HCT116 (cell line): ENCODE measurements at regions not wholly inside any gene's neighbourhood (a gene's known extent, or its start where the extent isn't known, plus 50 kb on each side); places are given as distances from the start of the nearest gene placed in this dataset.

Source experiments
- EZH2 ChIP-seq: fragments of 200-600 bp; sonication (generic); IDR thresholded peaks from 2 replicates; pipeline ENCODE4 v1.6.1; 2017; ENCODE audit warnings: antibody characterized with exemption, mixed run types
- EZH2phosphoT487 ChIP-seq: fragments of 200-600 bp; IDR thresholded peaks from 2 replicates; pipeline ENCODE4 v1.6.1; 2018; ENCODE audit warnings: antibody characterized with exemption, borderline replicate concordance
- JUND ChIP-seq: IDR thresholded peaks from 2 replicates; pipeline ENCODE4 v1.6.1; 2012
- POLR2A ChIP-seq: IDR thresholded peaks from 2 replicates; pipeline ENCODE4 v1.7.0; 2011; ENCODE audit warnings: borderline replicate concordance; ENCODE audit not compliant: insufficient read depth, insufficient read length; ENCODE audit errors: extremely low read depth
- RAD21 ChIP-seq: IDR thresholded peaks from 2 replicates; pipeline ENCODE4 v1.6.1; 2012; ENCODE audit warnings: low read depth, mild to moderate bottlenecking
- YY1 ChIP-seq: IDR thresholded peaks from 2 replicates; pipeline ENCODE4 v1.6.1; 2011; ENCODE audit warnings: low read length, low read depth, moderate library complexity, mild to moderate bottlenecking; ENCODE audit not compliant: insufficient replicate concordance; ENCODE audit errors: extremely low read depth
- TF ChIP-seq, protein P1 (sequence below), 3 experiments: fragments of 200-600 bp in 1 of 3; sonication (generic) in 1 of 3; IDR thresholded peaks in 2 of 3; conservative IDR thresholded peaks in 1 of 3; 2 replicates each; pipeline ENCODE4 v1.5.1; 2012 to 2017; ENCODE audit warnings: low read depth in 2 of 3, low read length in 2 of 3, antibody characterized with exemption in 1 of 3, borderline replicate concordance in 1 of 3, control low read depth in 1 of 3, mild to moderate bottlenecking in 1 of 3, mixed read lengths in 1 of 3, mixed run types in 1 of 3, moderate library complexity in 1 of 3; ENCODE audit not compliant: insufficient read depth in 1 of 3
- TF ChIP-seq, protein P2 (sequence below): IDR thresholded peaks from 2 replicates; pipeline ENCODE4 v1.6.1; 2012

DNA sequence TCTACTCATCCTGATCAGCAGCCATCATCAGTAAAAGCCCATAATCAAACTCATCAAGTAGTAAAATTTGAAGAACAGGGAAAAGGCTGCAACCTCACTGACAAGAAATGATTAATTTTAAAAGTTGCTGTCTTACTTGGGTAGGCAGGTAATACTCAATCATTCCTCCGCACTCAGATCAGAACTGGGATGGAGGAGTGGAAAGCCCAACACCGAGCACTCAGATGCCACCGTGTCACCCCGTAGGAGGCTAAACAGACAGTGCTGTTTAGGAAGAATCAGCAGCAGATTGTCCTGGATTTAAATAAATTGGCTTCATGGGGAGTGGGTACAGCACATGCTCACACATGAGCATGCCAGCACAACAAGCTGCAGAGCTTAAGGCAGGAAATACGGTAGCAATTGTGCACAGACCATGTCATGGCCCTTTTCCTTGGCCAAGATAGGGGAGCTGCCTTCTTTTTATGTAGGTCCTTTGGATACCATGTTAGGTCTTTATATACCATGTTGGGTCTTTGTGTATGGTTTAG lies 92.6 kb upstream of the CDH6 start:
- TF ChIP-seq, protein P1, sequence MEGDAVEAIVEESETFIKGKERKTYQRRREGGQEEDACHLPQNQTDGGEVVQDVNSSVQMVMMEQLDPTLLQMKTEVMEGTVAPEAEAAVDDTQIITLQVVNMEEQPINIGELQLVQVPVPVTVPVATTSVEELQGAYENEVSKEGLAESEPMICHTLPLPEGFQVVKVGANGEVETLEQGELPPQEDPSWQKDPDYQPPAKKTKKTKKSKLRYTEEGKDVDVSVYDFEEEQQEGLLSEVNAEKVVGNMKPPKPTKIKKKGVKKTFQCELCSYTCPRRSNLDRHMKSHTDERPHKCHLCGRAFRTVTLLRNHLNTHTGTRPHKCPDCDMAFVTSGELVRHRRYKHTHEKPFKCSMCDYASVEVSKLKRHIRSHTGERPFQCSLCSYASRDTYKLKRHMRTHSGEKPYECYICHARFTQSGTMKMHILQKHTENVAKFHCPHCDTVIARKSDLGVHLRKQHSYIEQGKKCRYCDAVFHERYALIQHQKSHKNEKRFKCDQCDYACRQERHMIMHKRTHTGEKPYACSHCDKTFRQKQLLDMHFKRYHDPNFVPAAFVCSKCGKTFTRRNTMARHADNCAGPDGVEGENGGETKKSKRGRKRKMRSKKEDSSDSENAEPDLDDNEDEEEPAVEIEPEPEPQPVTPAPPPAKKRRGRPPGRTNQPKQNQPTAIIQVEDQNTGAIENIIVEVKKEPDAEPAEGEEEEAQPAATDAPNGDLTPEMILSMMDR (IDR thresholded peaks at IDR 0.05 in 2 of 3, conservative IDR thresholded peaks at IDR 0.05 in 1 of 3; ENCODE audit: borderline replicate concordance in 1 of 3, insufficient read depth in 1 of 3, low read depth in 2 of 3, low read length in 2 of 3): no peak
- no peak for TF ChIP-seq YY1
- TF ChIP-seq RAD21: no peak
- no peak for TF ChIP-seq EZH2
- no peak for TF ChIP-seq POLR2A
- TF ChIP-seq, protein P2, sequence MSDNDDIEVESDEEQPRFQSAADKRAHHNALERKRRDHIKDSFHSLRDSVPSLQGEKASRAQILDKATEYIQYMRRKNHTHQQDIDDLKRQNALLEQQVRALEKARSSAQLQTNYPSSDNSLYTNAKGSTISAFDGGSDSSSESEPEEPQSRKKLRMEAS: no peak
- no peak for TF ChIP-seq JUND
- TF ChIP-seq EZH2phosphoT487: no peak
